Panc1 (cell line): ENCODE measurements at regions not wholly inside any gene's neighbourhood (a gene's known extent, or its start where the extent isn't known, plus 50 kb on each side); places are given as distances from the start of the nearest gene placed in this dataset.
A peak's percentile ranks its signal among the peaks of the same experiment; 100 is the strongest.

Experiments used
- ATAC-seq: fragments of 200-7000 bp; cut with Tn5 transposase; 2 replicates; pipeline ENCODE4 v1.9.1; 2020; ENCODE audit warnings: mild to moderate bottlenecking, moderate library complexity
- BruUV-seq: library from RNA; stranded (reverse); fragments of 400-500 nt; replicated peaks from 2 replicates; lab custom pipeline; 2021; lab: Mats Ljungman, UMichigan
- CTCF ChIA-PET: fragments of 300-600 bp; sonication (Branson Sonifier 250); formaldehyde crosslinking; loops from one replicate; lab custom pipeline; 2022; ENCODE audit warnings: antibody characterized with exemption; lab: Charles Lee
- POLR2A ChIA-PET: fragments of 300-600 bp; sonication (Branson Sonifier 250); formaldehyde crosslinking; loops from one replicate; lab custom pipeline; 2022; ENCODE audit warnings: antibody characterized with exemption; lab: Charles Lee
- DNase-seq: peaks from one replicate; pipeline ENCODE4 v3.0.0-alpha.2; 2010; ENCODE audit warnings: low read depth, low spot score
- H3K27ac ChIP-seq: 2 replicates; pipeline ENCODE4 v1.5.1; 2011; ENCODE audit warnings: mild to moderate bottlenecking, low read length, inconsistent platforms
- H3K27me3 ChIP-seq: fragments of 200-500 bp; sonication (Bioruptor generic); 2 replicates; pipeline ENCODE4 v1.6.0; 2014; ENCODE audit warnings: low read length, inconsistent platforms; ENCODE audit not compliant: control insufficient read depth, insufficient read depth
- H3K36me3 ChIP-seq: fragments of 200-500 bp; sonication (Bioruptor generic); 2 replicates; pipeline ENCODE4 v1.5.1; 2014; ENCODE audit warnings: inconsistent platforms, mild to moderate bottlenecking, low read length, moderate library complexity; ENCODE audit not compliant: control insufficient read depth, insufficient read depth
- H3K4me1 ChIP-seq: 2 replicates; pipeline ENCODE4 v1.5.1; 2011; ENCODE audit warnings: inconsistent platforms, mild to moderate bottlenecking, low read length, moderate library complexity; ENCODE audit not compliant: control insufficient read depth, insufficient read depth
- H3K4me3 ChIP-seq, 2 experiments: 2 replicates each; pipeline ENCODE4 v1.5.1; 2011 to 2012; ENCODE audit warnings: low read depth in 2 of 2, low read length in 2 of 2, mild to moderate bottlenecking in 2 of 2, inconsistent platforms in 1 of 2, moderate library complexity in 1 of 2
- H3K9me3 ChIP-seq: fragments of 200-500 bp; sonication (Bioruptor generic); 2 replicates; pipeline ENCODE4 v1.5.1; 2014; ENCODE audit warnings: low read depth, mild to moderate bottlenecking, inconsistent platforms, low read length, moderate library complexity; ENCODE audit not compliant: control insufficient read depth, insufficient read depth
- POLR2AphosphoS5 ChIP-seq: IDR thresholded peaks from 2 replicates; pipeline ENCODE4 v1.6.1; 2012; ENCODE audit warnings: mild to moderate bottlenecking, low read depth, low read length, moderate library complexity
- REST ChIP-seq, 2 experiments: IDR thresholded peaks; 2 replicates each; pipeline ENCODE4 v1.6.1; 2011 to 2012; ENCODE audit warnings: low read depth in 2 of 2, control low read depth in 1 of 2, low read length in 1 of 2, mild to moderate bottlenecking in 1 of 2, moderate library complexity in 1 of 2; ENCODE audit not compliant: insufficient read depth in 1 of 2
- SIN3A ChIP-seq: IDR thresholded peaks from 2 replicates; pipeline ENCODE4 v1.6.1; 2012; ENCODE audit warnings: low read depth, mild to moderate bottlenecking, low read length, moderate library complexity, borderline replicate concordance; ENCODE audit not compliant: insufficient read depth
- TCF7L2 ChIP-seq: IDR thresholded peaks from 2 replicates; pipeline ENCODE4 v1.6.1; 2011; ENCODE audit warnings: mild to moderate bottlenecking, low read depth, low read length, inconsistent platforms
- in situ Hi-C: cut with HindIII; loops from 2 replicates; pipeline ENCODE4 v1.10.0; 2016; ENCODE audit warnings: low sequenced_read_pairs, low pct_unique_long_range_greater_than_20kb
- intact Hi-C: fragments of 100-400 bp; cut with micrococcal nuclease; formaldehyde crosslinking; loops from one replicate; pipeline ENCODE4 v1.10.0; 2022; ENCODE audit not compliant: unreplicated experiment
- TF ChIP-seq, protein P1 (sequence below): fragments of 450-650 bp; IDR thresholded peaks from 2 replicates; pipeline ENCODE4 v1.5.1; 2017; ENCODE audit warnings: mild to moderate bottlenecking

DNA sequence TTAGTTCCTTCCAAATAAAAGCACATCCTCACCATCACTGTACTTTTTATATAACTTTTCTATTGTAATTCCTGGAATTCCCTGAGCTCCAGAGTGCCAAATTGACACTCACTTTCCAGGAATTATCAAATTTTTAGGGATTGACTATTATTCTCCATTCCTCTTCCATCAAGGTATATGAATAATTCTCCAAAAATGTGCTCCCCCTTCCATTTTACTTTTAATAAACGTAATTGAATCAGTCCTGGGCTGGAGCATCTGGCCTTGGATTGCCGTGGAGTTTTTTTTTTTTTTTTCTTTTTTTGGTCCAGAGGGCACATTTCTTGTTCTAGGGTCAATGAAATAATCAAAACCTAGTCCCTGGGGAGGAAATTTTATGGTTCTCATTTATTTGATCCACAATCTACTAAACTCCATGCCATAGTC is 304.3 kb downstream of the CDCA7 start:
- Histone ChIP-seq H3K4me1 (no peaks in the 10 kb centered on the region), H3K9me3 (no peaks in the 10 kb centered on the region), H3K27ac (0 out of 2 replicates have a peak overlapping the region, but pooled peaks have one; percentile 4), H3K27me3 (no peaks in the 10 kb centered on the region), H3K4me3 (no peak overlapping the region), H3K36me3 (no peaks in the 10 kb centered on the region)
- in situ Hi-C loops, result no loop called here
- POLR2A ChIA-PET, result no interaction called here
- no peak for TF ChIP-seq REST (IDR thresholded peaks at IDR 0.05; ENCODE audit: insufficient read depth in 1 of 2, low read depth in 2 of 2, low read length in 1 of 2)
- TF ChIP-seq, protein P1, sequence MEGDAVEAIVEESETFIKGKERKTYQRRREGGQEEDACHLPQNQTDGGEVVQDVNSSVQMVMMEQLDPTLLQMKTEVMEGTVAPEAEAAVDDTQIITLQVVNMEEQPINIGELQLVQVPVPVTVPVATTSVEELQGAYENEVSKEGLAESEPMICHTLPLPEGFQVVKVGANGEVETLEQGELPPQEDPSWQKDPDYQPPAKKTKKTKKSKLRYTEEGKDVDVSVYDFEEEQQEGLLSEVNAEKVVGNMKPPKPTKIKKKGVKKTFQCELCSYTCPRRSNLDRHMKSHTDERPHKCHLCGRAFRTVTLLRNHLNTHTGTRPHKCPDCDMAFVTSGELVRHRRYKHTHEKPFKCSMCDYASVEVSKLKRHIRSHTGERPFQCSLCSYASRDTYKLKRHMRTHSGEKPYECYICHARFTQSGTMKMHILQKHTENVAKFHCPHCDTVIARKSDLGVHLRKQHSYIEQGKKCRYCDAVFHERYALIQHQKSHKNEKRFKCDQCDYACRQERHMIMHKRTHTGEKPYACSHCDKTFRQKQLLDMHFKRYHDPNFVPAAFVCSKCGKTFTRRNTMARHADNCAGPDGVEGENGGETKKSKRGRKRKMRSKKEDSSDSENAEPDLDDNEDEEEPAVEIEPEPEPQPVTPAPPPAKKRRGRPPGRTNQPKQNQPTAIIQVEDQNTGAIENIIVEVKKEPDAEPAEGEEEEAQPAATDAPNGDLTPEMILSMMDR, result no peak
- TF ChIP-seq SIN3A, result no peak
- BruUV-seq, result no TSS peak
- ATAC-seq, result no peak
- DNase-seq, result no peak
- CTCF ChIA-PET, result no interaction called here
- intact Hi-C loops, result no loop called here

- ATAC-seq (no peak), DNase-seq (no peak)
- TF ChIP-seq TCF7L2 (no peak), SIN3A (no peak), REST (IDR thresholded peaks at IDR 0.05; ENCODE audit: insufficient read depth in 1 of 2, low read depth in 2 of 2, low read length in 1 of 2) (no peak), POLR2AphosphoS5 (no peak)
- TF ChIP-seq, protein P1, result no peak
- intact Hi-C loops (no loop called here), in situ Hi-C loops (no loop called here)
- no TSS peak for BruUV-seq
- no peak overlapping the region for H3K4me3 ChIP-seq
- H3K36me3 ChIP-seq, result no peaks in the 10 kb centered on the region
- POLR2A ChIA-PET, result no interaction called here
- CTCF ChIA-PET, result no interaction called here
- no peak overlapping the region for H3K27ac ChIP-seq
- no peaks in the 10 kb centered on the region for H3K27me3 ChIP-seq
- H3K9me3 ChIP-seq, result no peaks in the 10 kb centered on the region
- H3K4me1 ChIP-seq, result no peaks in the 10 kb centered on the region
These were observed 304.8 kb downstream of the CDCA7 start for GRCh38 chr2:173659509-173659908.
